Endothelial cell of hepatic sinusoid (primary cell): ENCODE measurements at regions not wholly inside any gene's neighbourhood (a gene's known extent, or its start where the extent isn't known, plus 50 kb on each side); places are given as distances from the start of the nearest gene placed in this dataset.

Experiments
- in situ Hi-C: cut with HindIII; loops from 2 replicates; pipeline ENCODE4 v1.10.0; 2017; ENCODE audit warnings: low sequenced_read_pairs

DNA sequence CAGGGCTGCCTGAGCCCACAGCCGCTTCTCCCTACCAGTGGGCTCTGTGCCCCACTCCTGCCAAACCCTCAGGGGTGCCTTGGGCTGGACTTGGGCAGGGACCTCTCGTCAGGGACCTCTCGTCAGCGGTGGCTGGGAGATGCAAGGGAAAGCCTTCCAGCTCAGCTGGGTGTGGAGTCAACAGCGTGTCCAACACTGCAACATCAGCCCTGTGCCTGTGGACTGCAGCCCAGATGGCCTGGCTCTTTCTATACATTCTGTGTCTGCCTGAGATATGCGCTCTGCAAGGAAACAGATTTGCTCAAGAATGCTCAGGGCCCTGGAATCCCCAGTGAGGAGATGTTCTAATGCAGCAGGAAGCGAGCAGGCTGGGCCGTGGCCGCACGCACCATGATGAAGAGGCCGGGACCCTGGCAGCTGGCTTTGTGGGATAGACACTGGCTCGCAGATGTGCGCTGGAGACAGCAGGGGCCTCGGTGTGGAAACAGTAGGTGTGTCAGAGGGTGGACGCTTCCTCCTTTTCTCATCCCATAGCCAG lies 85.0 kb upstream of the COL5A1 start:
- in situ Hi-C loops = no loop called here

DNA sequence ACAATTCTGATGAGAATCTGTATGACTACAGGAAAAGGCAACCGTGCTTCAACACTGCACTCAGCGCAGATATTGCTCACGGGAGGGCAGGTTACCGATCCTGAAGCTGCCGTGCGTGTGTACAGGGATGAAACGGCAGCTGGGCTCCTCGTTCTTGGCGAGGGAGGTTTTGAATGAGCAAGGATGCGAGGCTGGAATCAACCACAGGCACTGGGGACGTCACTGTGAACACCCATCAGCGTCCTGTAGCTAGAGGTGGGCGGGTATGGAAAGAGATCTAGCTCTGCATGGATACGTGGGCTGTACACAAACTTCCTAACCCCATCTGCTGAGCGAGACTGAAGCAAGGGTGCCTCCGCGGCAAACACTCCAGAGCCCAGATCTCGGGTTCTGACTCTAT lies 84.3 kb upstream of the COL5A1 start:
- in situ Hi-C loops = no loop called here

GRCh38 chr9:134558124-134558905 lies 83.3 kb upstream of the COL5A1 start:
- in situ Hi-C loops = no loop called here

DNA sequence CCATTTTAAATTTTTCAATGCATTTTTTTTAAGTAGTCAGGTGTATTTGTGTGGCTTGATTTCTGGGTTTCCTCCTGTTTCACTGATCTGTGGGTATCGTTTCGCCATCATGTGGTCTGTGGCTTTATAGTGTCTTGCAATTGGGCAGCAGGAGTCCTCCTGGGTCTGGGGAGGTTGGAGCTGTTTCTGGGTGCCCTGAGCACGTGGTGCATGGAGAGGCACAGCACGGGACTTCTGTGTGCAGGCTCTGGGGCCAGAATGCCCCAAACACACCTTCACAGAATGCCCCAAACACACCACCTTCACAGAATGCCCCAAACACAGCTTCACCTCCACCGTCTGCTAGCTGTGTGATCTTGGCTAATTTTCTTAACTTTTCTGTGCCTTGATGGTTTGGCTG lies 82.6 kb upstream of the COL5A1 start:
- in situ Hi-C loops = no loop called here

DNA sequence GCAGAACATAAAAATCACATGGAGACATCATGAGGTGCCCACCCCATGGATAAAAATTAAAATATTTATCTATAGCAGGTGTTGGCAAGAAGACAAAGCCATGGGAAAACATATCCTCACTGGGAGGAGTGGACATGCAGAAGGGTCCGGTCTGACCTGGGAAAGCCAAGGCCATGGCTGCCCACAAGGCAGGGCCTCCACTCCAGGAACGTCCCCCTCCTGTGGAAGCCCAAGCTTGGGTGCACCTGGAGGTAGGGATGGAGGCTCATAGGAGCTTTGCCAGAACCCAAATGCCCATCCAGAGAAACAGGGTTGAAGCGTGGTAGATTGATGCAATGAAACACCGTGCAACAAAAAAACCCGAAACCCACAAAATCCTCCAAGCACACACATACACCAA lies 81.4 kb upstream of the COL5A1 start:
- in situ Hi-C loops = no loop called here

DNA sequence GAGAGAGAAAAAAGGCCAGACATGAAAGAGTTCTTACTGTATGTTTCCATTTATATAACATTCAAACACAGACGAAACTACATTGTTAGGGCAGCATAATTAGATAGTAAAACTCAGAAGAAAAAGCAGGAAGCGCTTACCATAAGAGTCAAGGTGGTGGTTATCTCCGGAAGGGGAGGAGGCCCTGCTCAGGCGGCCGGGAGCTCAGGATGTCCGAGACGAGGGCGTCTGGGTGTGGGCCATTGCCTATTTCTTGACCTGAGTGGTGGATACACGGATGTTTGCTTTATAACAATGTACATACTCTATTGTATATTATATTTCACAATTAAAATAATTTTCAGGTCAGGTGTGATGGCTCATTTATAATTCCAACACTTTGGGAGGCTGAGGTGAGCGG lies 80.9 kb upstream of the COL5A1 start:
- in situ Hi-C loops = no loop called here

- in situ Hi-C loops = no loop called here
These were observed 80.0 kb upstream of the COL5A1 start for GRCh38 chr9:134561427-134562145.

GRCh38 chr9:134562146-134562849 lies 79.3 kb upstream of the COL5A1 start:
- in situ Hi-C loops = no loop called here

DNA sequence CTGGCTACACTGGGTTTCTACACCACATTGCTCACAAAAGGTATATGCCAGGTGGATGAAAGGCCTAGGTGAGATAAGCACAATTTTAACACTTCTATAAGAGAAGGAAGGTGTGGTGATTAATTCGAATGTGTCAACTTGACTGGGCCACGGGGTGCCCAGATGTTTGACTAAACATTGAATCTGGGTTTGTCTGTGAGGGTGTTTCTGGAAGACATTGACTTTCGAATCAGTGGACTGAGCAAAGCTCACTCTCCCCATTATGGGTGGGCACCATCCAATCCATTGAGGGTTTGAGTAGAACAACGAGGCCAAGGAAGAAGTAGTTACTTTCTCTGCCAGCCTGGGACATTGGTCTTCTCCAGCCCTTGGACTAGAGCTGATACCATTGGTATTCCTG lies 78.2 kb upstream of the COL5A1 start:
- in situ Hi-C loops = no loop called here

DNA sequence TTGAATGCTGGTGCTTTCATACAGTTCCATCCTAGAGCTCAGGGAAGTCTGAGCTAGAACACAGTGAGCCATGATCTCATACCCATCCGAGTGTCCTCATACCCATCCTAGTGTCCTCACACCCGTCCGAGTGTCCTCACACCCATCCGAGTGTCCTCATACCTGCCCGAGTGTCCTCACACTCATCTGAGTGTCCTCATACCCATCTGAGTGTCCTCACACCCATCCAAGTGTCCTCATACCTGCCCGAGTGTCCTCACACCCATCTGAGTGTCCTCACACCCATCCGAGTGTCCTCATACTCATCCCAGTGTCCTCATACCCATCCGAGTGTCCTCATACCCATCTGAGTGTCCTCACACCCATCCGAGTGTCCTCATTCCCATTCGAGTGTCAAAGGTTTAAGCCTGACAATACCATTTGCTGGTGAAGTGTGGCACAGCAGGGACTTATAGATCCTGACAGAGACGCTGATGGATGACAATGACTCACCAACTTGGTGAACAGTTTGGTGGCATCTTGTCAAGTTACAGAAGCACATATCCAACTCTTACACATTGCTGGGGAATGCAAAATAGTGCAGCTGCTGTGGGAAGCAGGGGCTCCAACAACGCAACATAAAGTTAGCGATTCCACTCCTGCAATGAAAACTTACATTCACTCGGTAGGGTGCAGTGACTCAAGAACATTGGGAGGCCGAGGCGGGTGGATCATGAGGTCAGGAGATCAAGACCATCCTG lies 77.0 kb upstream of the COL5A1 start:
- in situ Hi-C loops = loop anchor here (5.0 kb wide), 1 partner anchor 87 kb away; no protein-coding TSS in a partner anchor

DNA sequence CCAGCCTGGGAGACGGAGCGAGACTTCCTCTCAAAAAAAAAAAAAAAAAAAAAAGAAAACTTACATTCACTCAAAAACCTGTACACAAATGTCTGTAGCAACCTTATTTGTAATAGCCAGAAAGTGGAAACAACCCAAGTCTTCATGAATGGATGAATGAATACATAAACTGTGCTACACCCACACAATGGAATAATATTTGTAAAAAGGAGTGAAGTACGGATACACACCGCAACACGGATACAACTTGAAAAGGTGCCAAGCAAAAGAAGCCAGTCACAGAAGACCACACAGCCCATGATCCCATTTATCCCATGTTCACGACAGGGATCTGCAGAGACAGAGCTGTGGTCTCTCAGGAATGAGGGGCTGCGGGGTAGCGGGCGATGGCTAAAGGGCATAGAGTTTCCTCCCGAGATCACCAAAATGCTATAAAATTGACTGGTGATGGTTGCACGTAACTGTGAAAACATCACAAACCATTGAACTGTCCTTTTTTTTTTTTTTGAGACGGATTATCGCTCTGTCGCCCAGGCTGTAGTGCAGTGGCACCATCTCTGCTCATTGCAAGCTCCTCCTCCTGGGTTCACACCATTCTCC lies 76.2 kb upstream of the COL5A1 start:
- in situ Hi-C loops = loop anchor here (5.0 kb wide), 1 partner anchor 88 kb away; no protein-coding TSS in a partner anchor

GRCh38 chr9:134566196-134566847 lies 75.3 kb upstream of the COL5A1 start:
- in situ Hi-C loops = loop anchor here (5.0 kb wide), 1 partner anchor 89 kb away; no protein-coding TSS in a partner anchor

DNA sequence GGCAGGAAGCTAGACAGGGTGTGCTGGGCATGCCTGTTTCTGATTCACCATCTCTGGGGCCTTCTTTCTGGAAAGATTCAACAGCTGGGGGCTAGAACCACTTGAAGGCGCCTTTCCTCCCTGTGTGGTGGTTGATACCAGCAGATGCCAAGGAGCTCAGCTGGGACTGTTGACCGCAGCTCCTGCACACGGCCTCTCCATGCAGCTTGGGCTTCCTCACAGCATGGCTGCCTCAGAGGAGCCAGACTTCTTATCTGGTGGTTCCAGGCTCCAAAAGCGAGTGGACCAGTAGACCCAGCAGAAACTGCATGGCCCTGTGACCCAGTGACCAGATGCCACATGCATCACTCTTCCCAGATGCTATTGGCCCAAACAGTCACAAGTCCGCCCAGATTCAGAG lies 74.7 kb upstream of the COL5A1 start:
- in situ Hi-C loops = loop anchor here (5.0 kb wide), 1 partner anchor 90 kb away; no protein-coding TSS in a partner anchor

DNA sequence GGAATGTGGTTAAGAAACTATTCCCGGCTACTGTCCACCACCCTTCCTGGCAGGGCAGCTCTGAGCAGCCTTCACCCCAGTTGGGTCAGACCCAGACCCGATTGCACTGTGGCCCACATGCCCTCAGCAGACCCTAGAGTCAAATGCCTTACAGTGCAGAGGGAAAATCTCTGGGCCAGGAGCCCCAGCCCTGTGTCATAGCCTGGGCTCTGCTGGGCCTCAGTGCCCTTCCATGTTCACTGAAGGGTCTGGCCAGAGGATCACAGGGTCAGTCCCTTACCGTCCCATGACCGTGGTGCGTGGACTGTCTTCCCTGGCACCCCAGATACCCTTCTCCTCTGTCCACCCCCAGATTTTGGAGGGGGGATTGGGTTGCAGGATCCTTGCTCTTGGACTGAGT lies 73.5 kb upstream of the COL5A1 start:
- in situ Hi-C loops = loop anchor here (5.0 kb wide), 1 partner anchor 91 kb away; no protein-coding TSS in a partner anchor

GRCh38 chr9:134568811-134569210 lies 72.8 kb upstream of the COL5A1 start:
- in situ Hi-C loops = loop anchor here (5.0 kb wide), 1 partner anchor 92 kb away; no protein-coding TSS in a partner anchor

DNA sequence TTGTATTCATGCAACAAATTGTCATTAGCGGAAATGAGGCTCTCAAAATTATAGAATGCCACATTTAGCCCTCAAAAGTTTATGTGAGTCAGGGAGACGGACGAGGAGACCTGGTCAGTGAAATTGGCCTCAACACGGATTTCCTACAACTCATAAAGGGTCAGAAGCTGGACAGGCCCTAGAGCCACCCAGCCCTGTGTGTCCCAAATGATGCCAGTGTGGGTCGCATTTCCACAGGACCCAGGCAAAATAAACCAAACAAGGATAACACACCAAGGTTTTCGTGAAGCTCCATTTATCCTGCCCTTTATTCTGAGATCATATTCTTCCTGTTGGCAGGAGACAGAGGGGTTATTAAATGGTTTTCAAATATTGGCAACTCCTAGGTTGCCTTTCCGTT lies 72.0 kb upstream of the COL5A1 start:
- in situ Hi-C loops = loop anchor here (5.0 kb wide), 2 partner anchors 68 to 92 kb away; no protein-coding TSS in a partner anchor

GRCh38 chr9:134570151-134570621 lies 71.4 kb upstream of the COL5A1 start:
- in situ Hi-C loops = loop anchor here (5.0 kb wide), 1 partner anchor 67 kb away; no protein-coding TSS in a partner anchor

DNA sequence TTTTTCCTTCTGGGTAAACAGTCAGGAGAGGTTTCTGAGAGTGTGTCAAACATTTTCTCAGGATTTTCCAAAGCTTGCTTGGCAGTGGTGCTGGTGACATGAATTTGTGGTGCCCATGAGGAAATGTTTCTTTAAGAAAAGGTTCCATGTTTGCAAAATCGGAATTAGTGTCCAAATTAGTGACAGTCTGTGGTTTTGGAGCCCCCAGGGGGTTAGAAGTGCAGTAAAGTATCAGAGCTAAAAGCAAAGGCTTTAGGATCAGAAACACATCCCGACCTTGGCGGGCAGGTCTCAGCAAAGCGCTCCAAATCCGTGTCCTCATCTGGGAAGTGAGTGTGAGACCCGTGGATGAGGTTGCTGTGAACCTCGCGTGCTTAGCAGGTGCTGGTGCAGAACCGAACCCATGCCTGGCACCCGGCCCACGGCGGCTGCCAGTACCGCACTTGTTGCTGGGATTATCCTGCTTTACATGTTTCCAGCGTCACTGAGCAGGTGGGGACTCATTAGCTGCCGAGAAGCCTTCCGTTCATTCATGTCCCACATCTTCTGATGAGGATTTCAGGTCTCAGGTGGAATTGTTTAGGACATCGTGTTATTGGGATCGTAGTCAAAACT lies 70.8 kb upstream of the COL5A1 start:
- in situ Hi-C loops = loop anchor here (5.0 kb wide), 1 partner anchor 66 kb away; no protein-coding TSS in a partner anchor
